GM21423 (cell line): ENCODE measurements at regions not wholly inside any gene's neighbourhood (a gene's known extent, or its start where the extent isn't known, plus 50 kb on each side); places are given as distances from the start of the nearest gene placed in this dataset.
"Not testable (repeated sequence)": the region's sequence is repeated elsewhere in the genome, so short reads cannot be mapped to it uniquely, and the experiment has no call there.

Source experiments
- ATAC-seq: cut with Tn5 transposase; IDR thresholded peaks from one replicate; pipeline ENCODE4 v1.9.1; 2021; ENCODE audit warnings: mild to moderate bottlenecking, moderate library complexity; ENCODE audit not compliant: unreplicated experiment

DNA sequence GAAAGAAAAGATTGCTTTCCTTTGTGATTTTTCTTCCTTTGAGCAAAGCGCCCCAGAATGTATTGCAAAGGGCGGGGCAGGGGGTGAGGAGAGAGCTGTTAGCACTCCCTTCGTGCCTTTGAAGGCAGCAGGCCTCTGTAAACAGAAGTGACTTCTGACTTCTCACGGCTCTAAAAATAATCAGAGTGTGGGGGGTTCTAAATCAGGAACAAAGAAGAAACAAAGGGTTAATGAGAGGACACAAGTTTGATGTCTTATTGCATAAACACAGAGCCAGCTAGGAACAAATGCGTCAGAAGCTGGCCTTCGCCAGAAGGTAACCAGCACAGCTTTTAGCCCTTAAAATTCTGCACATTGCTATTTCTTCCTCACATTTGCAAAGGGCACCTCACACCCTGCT is 626.2 kb downstream of the MID1IP1 start:
- ATAC-seq, result no peak

DNA sequence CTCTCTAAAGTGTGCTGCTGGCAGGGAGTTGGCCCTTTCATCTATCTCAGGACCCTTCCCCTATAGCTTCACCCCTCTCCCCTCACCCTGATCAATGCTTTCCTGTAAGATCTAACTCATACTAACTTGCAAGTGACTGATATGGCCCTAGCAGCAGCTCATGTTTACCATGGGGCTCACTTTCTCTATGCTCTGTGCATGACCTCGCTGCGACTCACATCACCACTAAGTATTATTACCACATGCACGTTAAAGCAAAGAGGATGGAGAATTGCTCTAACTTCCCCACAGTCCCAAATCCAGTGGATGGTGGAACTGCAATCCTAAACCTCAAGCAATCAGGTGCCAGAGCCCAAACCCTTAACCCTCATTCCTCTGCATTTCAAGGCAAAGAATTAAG is 626.6 kb downstream of the MID1IP1 start:
- ATAC-seq, result no peak

DNA sequence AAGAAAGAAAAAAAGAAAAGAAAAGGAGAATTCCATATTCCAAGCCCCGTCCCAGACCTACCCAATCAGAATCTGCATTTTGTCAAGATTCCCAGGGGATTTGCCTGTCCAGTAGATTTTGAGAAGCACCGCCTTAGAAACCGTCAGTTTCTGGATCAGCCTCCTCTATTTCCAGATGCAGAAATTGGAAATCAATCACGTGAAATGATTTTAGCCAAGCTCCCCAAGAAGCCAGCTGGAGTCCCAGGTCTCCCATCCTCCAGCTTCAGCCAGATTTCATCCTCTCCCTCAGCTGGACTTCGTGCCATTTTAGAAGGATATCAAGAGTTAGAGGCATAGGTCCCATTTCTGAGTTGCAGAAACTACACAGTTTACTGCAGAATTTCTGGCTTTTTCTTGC is 629.3 kb downstream of the MID1IP1 start:
- ATAC-seq, result no peak

DNA sequence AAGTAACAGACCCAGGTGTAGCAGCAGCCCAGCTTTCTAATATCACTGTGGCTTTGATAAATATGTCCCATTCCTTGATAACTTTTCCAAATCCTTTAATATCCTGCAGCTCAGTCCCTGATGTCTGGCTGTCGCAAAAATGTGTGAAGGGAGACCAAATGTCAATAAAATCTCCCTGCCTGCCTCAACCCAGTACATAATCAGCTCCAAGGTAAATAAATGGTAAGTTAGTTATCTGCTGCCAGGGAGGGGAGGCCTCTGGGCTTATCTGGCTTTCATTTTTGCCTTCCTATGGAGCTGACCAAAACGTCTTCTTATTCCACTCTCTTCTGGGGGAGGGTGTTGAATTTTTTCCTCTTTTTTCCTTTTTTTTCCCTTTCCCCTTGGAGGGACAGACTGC is 630.6 kb downstream of the MID1IP1 start:
- no peak for ATAC-seq

DNA sequence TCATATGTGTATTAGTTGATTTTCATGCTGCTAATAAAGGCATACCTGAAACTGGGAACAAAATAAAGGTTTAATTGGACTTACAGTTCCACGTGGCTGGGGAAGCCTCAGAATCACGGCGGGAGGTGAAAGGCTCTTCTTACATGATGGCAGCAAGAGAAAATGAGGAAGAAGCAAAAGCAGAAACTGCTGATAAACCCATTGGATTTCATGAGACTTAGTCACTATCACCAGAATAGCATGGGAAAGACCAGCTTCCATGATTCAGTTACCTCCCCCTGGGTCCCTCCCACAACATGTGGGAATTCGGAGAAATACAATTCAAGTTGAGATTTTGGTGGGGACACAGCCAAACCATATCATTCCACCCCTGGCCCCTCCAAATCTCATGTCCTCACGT is 633.4 kb downstream of the MID1IP1 start:
- not testable (repeated sequence) for ATAC-seq

DNA sequence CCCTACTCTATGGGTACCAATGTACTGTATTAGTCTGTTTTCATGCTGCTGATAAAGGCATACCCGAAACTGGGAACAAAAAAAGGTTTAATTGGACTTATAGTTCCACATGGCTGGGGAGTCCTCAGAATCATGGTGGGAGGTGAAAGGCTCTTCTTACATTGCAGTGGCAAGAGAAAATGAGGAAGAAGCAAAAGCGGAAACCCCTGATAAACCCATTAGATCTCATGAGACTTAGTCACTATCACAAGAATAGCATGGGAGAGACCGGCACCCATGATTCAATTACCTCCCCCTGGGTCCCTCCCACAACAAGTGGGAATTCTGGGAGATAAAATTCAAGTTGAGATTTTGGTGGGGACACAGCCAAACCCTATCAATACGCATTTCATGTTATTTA is 635.3 kb downstream of the MID1IP1 start:
- not testable (repeated sequence) for ATAC-seq

DNA sequence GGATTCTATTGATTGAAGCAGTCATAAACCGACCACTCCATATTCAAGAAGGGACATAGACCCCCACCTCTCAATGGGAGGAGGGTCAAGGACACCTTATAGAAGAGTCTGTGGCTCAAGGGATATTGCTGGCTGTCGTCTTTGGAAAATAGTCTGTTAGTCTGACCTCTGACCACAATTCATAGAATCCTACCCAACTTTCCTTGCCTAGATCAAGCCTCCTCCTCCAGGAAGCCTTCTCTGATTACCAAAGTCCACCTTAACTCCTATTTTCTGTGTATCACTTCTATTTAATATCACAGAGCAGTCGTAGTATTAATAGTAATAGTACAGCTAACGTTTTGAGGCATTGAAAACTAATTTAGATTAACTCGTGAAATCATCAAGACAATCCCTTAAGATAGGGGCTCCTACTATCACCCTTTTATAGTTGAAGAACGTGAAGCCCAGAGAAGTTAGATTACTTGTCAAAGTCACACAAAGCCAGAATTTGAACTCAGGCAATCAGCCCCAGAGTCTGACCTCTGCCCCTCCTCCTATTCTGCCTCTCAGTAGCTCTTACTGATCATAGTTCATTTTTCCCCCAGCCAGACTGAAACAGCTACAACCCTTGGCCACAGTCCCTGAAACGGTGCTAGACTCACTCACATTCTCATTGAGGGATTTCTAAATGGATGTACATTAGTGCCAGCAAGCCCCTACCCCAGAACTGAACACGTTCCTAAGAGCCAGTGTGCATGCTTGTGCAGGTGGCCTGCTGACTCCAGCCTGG is 636.6 kb downstream of the MID1IP1 start:
- ATAC-seq, result no peak

DNA sequence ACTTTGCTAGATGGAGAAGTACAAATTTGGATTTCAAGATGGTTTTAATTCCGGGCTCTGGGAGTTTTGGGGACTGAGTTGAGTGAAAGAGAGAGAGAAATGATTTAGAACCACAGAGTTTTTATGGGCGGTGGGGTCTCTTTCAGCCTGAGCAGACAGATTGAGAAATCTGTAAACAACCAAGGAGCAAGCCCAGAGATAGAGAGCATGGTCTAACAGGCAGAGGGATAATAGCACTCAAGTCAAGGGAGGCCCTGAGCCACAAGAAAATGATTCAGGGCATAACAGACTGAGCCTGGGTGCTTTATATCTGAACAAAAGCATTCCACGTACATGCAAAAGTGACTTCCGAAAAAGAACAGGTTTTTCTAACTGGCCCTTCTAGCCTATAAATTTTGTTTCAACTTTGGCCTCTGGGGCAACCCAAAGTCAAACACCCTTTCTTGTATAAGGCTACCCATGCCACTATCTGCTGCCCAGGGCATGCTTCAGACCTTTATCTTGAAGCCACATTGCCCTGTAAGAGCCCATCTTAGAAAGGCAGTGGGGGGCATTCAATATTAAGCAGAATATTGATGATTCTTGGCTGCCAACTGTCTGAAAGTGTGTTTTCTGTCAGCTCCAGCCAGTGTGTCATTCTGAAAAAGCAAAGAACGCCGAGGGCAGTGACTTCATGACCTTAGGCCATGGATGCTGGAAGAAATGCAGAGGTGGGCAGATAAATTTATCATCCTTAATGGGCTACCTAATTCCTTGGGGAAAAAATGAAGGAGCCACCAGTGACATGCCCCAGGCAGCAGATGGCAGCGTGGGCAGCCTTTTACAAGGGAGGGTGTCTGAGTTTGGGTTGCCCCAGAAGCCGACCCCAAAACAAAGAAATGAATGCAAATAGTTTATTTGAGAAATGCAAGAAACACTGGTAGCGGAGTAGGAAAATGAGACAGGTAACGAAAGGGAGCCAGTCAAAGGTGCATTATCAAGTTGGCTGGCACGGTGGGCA is 637.6 kb downstream of the MID1IP1 start:
- no peak for ATAC-seq

DNA sequence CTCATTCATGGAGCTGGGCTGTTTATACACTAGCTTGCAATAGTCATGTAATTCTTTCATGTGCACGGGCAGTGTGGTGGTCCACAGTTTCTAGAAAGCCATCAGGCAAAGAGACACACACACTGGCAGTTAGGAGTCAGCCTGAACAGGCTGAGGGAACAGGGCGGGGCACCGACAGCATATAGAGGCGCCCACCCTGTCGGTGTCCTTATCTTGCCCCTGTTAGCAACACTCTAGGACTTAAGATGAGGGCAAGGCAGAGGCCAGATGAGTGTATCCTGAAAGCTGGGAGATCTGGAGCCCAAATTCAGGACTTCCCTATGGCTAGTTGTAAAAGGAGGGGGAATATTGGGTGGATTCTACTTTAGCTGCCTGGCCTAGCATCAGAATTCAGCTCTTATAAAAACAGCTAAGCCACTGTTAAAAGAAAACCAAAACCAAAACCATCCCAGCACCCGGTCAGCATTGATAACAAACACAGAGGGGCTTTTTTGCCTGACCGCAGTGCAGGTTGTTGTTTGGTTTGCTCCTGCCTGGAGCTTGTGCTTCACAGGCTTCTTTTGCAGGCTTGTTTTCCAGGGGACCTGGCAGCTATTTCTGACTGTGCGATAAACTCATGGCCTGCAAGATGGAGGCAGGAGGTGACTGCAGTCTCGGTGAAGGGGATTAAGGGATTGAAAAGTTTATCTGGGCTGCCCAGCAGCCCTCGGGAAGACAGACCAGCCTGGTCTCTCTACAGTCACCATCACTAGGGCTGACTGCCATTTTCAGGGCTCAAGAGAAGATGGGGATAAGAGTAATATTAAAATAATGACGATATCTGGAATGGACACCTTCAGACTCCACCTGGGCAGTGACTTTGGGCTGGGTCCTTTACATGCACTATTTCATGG is 638.9 kb downstream of the MID1IP1 start:
- peak; percentile 75 for ATAC-seq

DNA sequence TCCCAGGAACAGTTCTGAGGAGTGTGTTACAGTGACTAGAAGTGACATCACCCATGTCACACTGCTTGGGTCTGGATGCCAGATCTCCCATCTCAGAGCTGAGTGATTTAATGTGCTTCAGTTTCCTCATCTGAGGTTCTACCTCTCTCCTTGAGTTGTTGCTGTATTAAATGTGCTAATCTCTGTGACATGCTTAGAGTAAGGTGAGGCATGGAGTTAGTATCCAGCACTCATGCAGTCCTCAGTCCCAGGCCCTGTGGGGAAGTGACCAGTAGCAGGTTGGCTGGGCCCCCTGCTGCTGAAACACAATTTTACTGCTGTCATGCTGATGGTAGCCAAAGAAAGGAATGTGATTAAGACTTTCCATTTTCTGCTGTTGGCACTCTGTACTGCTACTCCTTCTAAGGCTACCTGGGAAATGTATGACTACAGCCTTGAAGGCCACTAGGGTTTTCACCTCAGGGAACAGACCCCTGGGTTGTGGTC is 639.6 kb downstream of the MID1IP1 start:
- peak; percentile 21 for ATAC-seq

DNA sequence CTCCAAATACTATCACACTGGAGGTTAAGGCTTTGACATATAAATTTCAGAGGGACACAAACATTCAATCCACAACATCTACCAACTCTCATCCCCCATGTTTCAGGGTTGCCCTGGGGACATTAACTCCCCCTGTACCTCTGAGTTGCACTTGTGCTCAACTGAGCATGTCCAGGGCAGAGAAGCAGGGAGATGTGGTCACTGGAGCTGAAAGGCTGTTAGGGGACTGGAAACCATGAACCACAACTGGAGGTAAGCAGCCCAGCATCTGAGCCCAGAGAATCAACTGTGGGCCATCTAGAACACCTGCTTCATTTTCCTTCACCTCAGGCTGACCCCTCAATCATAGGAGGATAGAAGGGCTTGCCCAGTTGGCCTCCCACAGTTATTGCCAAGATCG is 641.1 kb downstream of the MID1IP1 start:
- ATAC-seq, result no peak

DNA sequence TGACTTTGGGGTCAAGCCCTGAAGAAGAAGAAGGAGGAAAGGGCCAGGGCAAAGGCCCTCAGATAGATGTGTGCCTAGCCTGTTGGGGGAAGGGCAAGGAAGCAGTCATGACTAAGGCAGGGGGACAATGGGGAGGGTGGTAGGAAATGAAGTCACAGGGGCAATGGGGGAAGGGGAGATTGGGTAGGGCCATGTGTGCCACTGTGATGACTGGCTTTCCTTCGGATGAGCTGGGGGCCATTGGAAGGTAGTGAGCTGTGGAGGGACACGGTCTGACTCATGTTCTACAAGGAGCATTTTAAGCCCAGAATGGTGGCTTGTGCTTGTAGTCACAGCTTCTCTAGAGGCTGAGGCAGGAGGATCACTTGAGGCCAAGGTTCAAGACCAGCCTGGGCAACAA is 642.0 kb downstream of the MID1IP1 start:
- ATAC-seq, result no peak

DNA sequence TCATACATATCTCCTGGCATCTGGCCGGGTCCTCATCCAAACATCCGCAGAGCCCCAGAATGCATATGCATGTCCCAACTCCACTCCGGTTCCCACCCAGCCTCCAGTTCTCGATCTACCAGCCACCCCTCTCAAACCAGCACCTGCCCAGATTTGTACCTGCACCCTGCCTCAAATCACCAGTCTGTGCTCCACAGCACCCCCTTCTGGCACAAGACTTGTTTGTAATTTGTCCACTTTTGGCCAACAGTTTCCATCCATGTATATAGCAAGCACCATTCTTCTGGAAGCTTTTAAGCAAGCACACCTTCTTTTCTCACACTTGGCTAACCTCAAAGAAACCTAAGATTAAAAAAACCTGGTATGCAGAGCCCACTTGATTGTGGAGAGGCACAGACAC is 644.1 kb downstream of the MID1IP1 start:
- ATAC-seq, result no peak

DNA sequence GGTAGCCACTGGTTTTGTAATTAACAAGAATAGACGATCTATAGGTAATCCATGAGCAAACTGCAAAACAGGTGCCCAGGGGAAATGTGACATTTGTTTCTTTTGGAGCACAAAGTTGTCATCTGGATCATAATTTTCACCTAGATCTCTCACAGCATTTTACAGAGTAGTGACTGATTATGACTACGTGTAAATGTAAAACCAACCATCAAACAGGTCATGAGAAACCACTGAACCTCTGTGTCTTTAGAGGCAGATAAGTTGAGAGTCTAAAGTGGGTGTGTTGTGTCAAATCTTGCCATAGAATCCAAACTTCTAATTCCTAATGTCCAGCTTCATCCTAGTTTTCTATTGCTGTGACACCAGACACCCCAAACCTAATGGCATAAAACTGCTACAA is 648.1 kb downstream of the MID1IP1 start:
- ATAC-seq, result no peak

DNA sequence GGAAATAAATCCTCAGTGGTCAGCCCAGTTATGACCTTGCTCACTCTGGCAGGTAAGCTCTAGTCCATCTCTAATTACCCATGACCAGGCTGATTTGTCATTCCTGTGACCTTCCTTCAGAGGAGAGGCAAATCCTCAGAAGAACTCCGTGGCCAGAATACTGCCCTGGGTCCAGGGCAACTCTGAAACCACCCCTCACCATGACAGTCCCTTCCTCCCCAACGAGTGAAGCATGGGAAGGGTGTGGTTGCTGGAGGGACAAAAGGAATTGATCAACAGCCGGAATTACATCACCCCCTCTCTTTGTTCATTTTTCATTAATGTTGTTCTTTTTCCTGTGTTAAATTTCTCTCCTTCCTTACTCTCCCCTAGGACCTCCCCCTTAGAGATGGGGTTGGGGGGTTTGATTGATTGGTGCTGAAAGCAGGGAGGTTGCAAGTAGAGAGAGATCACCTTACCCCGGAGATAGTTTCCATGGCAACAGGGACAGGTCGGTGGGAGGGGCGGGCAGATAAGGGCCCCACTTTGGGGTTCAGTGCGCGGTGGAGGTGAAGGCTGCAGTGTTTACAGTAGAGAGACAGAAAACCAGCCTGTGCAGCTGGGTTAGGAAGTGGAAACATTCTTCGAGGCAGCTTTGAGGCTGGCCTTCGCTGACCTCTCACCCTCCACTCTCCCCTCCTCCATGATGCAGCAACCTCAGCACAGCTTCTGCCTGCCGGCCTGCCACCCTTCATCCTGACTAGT is 647.4 kb downstream of the BCOR start:
- no peak for ATAC-seq

DNA sequence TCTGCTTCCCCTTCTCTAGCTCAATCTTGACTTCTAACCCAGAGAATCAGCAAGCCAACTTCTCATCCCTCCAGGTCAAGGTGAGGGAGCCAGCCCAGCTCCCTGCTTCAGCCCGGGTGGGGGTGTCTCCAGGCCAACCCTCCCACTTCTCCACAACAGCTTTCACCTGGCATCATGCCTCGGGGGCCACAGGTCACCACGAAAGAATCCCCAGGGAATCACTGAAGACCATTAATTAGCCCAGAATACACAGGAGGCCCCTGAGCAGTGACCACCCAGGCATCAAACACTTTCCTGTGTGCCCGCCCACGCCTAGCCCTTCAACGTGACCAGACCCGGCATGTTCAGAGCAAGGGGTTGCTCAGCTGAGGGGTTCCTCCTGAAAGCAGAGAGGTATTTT is 646.7 kb downstream of the BCOR start:
- ATAC-seq, result no peak

DNA sequence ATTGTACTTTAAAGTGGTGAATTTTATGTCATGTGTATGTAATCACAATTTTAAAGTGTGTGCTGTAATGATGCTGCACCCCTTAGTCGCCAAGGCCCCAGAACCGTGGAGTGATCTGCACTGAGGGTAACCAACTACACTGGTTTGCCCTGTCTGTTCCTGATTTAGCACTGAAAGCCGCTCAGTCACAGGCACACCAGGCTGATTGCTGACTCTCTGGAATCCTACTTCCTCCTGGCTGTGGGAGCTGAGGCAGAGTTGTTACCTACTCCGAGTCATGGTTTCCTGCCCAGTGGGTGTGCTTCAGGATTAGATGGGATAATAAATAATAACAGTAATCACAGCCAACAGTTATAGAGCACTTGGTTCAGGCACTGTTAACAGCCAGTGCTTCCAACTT is 645.4 kb downstream of the BCOR start:
- no peak for ATAC-seq

DNA sequence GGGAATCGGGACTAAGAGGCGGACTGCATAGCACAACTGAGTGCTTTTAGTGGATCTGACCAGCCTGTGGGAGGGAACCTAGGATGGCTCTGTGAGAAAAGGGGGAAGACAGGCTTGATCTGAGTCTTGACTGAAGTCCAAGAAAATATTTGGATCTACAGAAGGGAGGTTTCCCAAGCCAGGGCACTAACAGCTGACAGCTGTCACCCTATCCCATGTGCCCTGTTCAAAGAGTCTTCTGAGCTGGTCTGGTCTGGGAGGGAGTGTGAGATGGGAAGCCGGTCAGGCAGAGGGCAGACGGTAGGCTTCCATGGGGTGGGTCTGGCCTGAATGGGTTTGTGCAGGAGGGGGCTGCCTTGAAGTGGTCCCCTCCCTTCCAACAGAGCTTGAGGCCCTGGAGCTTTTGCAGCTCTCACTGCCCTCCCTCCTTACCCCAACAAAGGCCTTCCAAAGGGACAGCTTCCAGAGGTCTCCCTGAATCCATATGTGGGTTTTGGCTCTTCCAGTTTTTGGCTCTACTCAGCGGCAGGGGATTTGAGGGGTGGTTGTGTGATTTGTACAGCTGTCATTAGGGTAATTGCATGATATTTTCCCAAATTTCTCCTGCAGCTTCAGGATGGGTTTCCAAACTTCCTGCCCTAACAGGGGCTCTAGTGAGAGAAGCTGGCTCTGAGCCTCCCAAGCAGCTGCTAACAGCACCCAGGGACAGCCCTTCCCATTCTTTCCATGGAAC is 643.7 kb downstream of the BCOR start:
- ATAC-seq, result no peak

DNA sequence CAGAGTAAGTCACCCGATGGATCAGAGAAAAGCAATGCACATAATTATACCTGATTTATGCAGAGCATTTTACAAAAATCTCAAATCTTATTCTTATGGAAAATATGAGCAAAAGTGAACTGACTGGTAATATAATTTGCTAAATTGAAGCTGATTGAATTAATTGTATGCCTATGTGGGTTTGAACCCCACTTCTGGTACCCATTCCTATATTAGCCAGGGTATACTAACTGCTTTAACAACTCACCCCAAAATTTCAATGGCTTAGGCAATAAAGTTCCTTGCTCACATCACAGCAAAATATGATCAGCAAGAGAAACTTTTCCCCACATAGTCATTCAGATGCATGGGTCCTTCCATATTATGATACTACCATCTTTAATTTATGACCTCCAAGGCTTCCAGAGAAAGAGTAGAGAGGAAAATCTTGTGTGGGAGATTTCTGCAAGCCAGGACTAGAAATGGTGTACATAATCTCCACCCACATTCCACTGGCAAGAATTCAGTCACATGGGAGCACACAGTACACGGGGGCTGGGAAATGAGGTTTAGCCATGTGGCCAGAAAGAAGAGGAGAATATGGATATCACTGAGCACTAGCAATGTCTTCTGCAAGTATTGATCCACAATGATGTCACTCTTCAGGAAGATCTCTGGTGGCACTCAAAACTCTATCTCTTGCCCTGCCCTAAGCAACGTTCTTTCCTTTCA is 640.7 kb downstream of the BCOR start:
- ATAC-seq, result no peak
